Adrenal gland (tissue), 5 donors: ENCODE measurements at regions not wholly inside any gene's neighbourhood (a gene's known extent, or its start where the extent isn't known, plus 50 kb on each side); places are given as distances from the start of the nearest gene placed in this dataset.

Experiments used
- CTCF ChIP-seq, 6 experiments: fragments of 450-650 bp in 4 of 6; fragments of 200-600 bp in 2 of 6; sonication (generic) in 1 of 6; IDR thresholded peaks; 1 replicate in 5 of 6; 2 replicates in 1 of 6; pipeline versions ENCODE4 v1.5.1 to v1.8.0; 2016 to 2021; ENCODE audit warnings: antibody characterized with exemption in 6 of 6, mild to moderate bottlenecking in 2 of 6, moderate library complexity in 1 of 6
- POLR2A ChIP-seq, 2 donors: fragments of 450-650 bp; IDR thresholded peaks; one replicate each; pipeline ENCODE4 v1.6.1; 2017; ENCODE audit warnings: antibody characterized with exemption in 2 of 2, mild to moderate bottlenecking in 2 of 2, moderate library complexity in 1 of 2
- donor health status: DM: no; HTN: no; CAD: no.

DNA sequence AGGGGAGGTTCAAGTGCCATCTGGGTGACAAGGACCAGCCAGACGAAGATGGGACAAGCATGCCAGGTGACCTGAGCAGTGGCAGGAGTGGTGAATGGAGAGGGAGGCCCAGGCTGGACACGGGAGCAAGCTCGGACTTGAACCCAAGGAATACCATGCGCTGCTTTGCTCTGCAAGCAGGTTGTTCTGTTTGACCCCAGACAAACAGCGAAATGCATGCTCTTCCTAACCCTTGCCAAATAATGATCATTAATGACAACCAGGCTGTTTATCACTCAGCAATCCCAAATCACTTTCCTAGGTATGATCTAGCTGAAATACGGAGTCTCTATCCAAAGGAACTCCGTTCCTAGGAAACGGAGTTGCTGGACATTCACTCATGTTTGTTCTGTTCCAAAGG is 77.4 kb downstream of the PTPDC1 start:
- TF ChIP-seq CTCF (IDR thresholded peaks at IDR 0.05) (no peak), POLR2A (IDR thresholded peaks at IDR 0.05) (no peak)
